Umbilical cord (tissue), 1 donor: ENCODE measurements at regions not wholly inside any gene's neighbourhood (a gene's known extent, or its start where the extent isn't known, plus 50 kb on each side); places are given as distances from the start of the nearest gene placed in this dataset.

Source experiments
- DNase-seq: peaks from one replicate; pipeline ENCODE4 v3.0.0-alpha.2; 2015; ENCODE audit warnings: low spot score

GRCh38 chr12:30023186-30023585 lies 239.4 kb upstream of the TMTC1 start:
- DNase-seq = peak; percentile 67

DNA sequence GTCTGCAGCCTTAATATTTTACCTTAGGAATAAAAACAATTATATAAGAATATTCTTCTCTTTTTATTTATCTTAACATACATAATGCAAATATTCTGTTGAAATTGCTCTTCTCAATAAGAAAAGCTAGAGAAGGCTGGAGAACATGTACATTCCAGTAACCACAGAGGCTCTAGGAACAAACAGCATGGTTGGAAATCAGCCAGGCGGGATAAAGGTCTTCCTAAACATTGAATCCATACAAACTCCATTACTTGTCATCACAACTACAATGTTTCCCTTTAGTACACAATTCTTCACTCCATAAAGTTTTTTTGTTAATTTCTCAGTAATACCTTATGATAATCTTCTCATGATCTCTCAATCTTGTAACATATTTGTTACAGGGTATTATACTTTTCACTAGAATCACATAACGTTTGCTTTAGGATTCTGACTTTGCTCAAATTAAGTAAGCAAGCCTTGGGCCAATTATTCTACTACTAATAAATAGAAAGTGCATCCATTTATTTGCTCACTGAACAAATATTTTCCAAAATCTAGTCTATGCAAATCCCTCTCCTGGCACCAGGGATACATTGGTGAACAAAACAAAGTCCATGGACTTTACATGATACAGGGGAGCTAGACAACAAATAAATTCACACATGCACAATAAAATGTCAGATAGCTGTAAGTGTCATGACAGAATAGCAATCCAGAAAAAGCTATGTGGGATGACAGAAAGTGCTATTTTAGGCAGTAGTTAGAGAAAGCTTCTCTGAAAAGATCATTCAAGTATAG lies 237.5 kb upstream of the TMTC1 start:
- peak; percentile 52 for DNase-seq

- DNase-seq = no peak
Measured at GRCh38 chr12:30019366-30020140, 235.8 kb upstream of the TMTC1 start.

GRCh38 chr12:30016540-30017055 lies 232.9 kb upstream of the TMTC1 start:
- DNase-seq = no peak

GRCh38 chr12:30015631-30016337 lies 232.0 kb upstream of the TMTC1 start:
- DNase-seq = peak; percentile 54

DNA sequence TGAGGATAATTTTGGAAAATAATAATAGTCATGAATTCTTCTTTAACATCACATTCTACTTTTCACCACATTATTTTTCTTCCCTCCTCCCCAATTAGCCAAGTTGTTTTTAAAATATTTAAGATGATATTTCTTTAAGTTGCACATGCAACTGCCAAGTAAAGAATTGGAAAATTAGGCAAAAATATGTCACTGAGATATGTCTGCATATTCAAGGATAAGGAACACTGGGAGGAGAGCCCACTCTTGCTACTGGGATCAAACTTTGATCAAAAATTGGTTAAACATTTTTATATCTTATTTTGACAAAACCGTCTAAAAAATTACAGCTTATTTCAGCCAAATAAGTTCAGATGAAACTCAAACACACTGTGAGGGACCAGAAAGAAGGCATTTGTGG lies 231.2 kb upstream of the TMTC1 start:
- no peak for DNase-seq

DNA sequence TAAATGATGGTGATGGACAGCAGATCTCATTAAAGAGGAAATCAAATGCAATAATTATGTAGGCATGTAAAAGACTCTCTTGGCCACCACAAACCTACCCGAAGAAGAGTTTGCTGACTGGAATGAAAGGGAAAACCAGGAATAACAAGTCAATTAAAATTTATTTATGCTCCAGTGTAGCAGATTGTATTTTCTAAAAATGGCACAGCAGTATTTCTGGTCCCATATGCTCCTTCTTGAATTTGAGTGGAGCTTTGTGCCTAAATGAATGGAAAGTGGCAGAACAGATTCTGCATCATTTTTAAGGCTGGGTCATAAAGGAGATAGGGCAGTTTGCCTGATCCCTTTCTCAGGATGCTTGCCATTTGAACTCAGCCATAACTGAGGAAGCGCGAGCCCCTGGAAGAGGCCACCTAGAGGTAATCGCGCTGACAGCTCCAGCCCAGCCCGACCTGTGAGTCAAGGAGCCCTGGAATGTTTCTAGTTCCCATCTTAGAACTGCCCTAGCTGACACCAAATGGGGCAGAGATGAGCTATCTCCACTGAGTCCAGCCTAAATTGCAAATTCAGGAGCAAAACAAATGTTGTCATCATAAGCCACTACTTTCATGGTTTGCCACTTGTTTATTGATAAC lies 229.2 kb upstream of the TMTC1 start:
- DNase-seq = no peak

GRCh38 chr12:30010071-30011052 lies 226.6 kb upstream of the TMTC1 start:
- DNase-seq = no peak

- DNase-seq = no peak
Measured at GRCh38 chr12:30006021-30006420, 222.3 kb upstream of the TMTC1 start.

GRCh38 chr12:30003321-30003720 lies 219.6 kb upstream of the TMTC1 start:
- no peak for DNase-seq

- DNase-seq = no peak
Measured at GRCh38 chr12:30002677-30003076, 218.9 kb upstream of the TMTC1 start.

- no peak for DNase-seq
Measured at GRCh38 chr12:30000401-30000800, 216.7 kb upstream of the TMTC1 start.

DNA sequence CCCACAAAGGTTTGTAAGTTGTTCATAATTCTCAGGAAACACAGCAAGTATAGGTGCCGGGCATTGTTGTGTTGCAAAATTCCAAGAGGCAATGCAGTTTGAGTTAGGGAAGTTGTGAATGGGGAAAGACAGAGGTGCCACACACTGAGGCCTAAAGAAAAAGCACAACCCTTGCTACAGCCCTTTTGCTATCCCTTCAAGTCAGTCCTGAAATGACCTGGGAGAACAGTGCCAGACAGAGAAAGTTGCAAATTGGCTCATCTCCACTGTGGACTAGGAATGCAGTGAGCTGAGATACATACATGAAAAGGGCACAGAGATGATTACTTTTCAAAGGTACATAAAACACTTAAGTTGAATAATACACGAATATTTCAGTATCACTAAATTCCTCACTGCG lies 213.3 kb upstream of the TMTC1 start:
- DNase-seq = no peak

- DNase-seq = no peak
Measured at GRCh38 chr12:29992366-29992765, 208.6 kb upstream of the TMTC1 start.

- DNase-seq = no peak
Measured at GRCh38 chr12:29991924-29992323, 208.2 kb upstream of the TMTC1 start.

DNA sequence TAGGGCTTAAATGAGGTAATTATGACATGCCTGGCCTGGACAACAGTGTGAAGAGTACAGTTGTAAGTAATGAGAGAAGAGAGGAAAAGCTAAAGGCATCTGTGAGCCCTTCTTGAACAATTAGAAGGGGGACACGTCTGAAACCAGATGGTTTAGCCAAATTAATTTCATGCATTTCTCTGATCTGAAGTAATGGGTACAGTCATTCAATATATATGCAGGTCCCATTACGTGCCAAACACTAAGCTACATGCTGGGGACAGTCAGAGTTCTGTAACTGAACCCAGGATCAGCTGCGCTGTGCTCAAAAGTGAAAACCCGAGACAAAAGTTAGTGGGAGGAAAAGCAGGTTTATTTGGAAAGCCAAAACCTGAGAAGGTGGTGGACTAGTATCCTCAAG lies 207.2 kb upstream of the TMTC1 start:
- DNase-seq = no peak

DNA sequence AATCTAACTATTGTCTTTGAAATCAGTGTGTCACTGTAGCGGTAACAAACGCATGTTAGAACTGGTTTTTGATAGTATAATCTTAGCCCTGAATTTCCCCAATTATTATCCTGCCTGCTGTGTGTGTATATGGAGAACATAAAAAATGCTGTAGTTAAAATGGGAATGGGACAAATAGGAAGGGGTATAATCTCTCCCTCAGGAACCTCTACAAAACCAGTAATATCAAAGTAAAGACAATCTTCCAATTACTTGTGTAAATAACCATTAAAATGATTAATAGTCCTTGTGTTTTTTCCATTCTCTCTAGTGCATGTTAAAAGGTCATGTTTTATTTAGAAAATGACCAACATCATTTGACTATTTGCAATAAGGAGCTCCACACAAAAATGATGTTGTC lies 200.1 kb upstream of the TMTC1 start:
- DNase-seq = no peak

GRCh38 chr12:29980304-29980703 lies 196.6 kb upstream of the TMTC1 start:
- DNase-seq = no peak

GRCh38 chr12:29971446-29971845 lies 187.7 kb upstream of the TMTC1 start:
- no peak for DNase-seq

- peak; percentile 10 for DNase-seq
Measured at GRCh38 chr12:29970501-29970900, 186.8 kb upstream of the TMTC1 start.
